ENCODE measurements at regions not wholly inside any gene's neighbourhood (a gene's known extent, or its start where the extent isn't known, plus 50 kb on each side); places are given as distances from the start of the nearest gene placed in this dataset.
"Not testable (repeated sequence)": the region's sequence is repeated elsewhere in the genome, so short reads cannot be mapped to it uniquely, and the experiment has no call there.

DNA sequence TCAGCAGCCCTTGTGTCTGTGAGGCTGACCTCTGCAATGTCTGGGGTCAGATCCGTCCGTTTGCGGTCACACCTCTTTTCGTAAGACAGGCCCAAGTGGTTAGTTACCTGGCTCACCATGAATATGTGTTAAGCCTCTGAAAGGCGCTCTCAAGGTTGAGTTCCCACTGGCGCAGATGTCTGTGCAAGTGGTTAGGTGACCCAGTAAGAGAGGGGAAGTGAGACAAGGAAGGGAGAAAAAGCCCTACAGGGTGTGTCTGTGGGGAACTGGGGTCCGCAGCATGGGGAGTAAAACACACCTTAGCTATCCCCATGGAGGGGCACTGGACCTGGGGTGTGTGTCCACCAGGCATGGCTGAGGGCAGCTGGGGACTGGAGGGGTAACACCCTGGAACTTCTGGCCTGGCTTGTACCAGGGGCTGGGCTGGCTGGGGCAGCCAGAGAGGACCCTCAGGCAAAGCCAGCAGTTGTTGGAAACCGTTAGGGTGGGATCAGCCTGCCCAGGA, 391.6 kb upstream of the PROK2 start:
- no peak for DNase-seq (ENCODE audit: low read depth)

DNA sequence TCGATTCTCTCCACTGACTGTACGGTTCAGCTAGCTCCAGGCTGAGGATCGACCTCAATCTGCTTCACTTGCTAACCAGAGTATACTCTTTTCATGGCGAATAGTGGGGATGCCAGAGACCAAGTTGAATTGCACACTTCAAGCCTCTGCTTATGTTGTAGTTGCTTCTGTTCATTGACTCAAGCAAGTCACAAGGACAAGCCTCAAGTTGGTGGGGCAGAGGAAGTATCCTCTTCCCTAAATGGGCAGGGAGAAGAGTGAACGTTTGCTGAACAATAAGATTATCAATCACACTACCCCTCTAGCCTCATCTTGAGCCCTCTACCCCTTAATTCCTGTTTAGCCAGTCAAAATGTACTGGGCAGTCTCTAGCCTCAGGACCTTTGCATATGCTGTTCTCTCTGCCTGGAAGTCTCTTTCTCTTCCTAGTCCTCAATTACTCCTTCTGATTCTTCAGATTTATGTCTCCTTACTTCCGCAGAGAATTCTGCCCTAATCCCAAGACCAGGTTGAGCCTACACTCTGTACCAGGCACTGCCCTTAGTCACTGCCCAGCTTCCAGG, 390.4 kb upstream of the PROK2 start:
- DNase-seq (ENCODE audit: low read depth) = no peak

GRCh38 chr3:72174890-72175289, 389.9 kb upstream of the PROK2 start:
- DNase-seq (ENCODE audit: low read depth) = no peak

GRCh38 chr3:72174040-72174439, 389.1 kb upstream of the PROK2 start:
- no peak for DNase-seq (ENCODE audit: low read depth)

- no peak for DNase-seq (ENCODE audit: low read depth)
Measured at GRCh38 chr3:72171946-72172345, 387.0 kb upstream of the PROK2 start.

GRCh38 chr3:72171463-72171881, 386.5 kb upstream of the PROK2 start:
- no peak for DNase-seq (ENCODE audit: low read depth)

GRCh38 chr3:72169561-72170472, 384.9 kb upstream of the PROK2 start:
- DNase-seq (ENCODE audit: low read depth) = no peak

- DNase-seq (ENCODE audit: low read depth) = no peak
Measured at GRCh38 chr3:72169120-72169519, 384.2 kb upstream of the PROK2 start.

- DNase-seq (ENCODE audit: low read depth) = no peak
Measured at GRCh38 chr3:72165808-72166207, 380.9 kb upstream of the PROK2 start.

DNA sequence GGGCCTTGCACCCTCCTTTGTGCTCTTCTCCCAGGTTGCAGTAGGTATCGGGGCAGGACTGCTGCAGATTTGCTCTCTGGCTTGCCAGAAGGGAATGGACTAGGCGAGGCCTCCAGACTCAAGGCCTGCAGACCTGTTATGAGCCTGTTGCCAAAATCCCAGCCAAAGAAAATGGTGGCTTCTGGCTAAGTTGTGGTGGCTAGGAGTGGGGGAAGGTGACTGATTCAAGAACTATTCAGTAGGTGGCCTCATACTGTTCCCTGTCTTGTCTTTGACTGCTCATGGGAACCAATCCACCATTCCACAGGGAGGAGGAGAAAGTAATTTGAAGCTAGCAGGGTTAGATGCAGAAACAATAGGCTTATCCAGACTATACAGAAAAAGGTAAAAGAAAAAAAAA, 380.4 kb upstream of the PROK2 start:
- no peak for DNase-seq (ENCODE audit: low read depth)

GRCh38 chr3:72164635-72164978, 379.7 kb upstream of the PROK2 start:
- no peak for DNase-seq (ENCODE audit: low read depth)

- no peak for DNase-seq (ENCODE audit: low read depth)
Measured at GRCh38 chr3:72163809-72164634, 379.1 kb upstream of the PROK2 start.

GRCh38 chr3:72162649-72163184, 377.8 kb upstream of the PROK2 start:
- no peak for DNase-seq (ENCODE audit: low read depth)

DNA sequence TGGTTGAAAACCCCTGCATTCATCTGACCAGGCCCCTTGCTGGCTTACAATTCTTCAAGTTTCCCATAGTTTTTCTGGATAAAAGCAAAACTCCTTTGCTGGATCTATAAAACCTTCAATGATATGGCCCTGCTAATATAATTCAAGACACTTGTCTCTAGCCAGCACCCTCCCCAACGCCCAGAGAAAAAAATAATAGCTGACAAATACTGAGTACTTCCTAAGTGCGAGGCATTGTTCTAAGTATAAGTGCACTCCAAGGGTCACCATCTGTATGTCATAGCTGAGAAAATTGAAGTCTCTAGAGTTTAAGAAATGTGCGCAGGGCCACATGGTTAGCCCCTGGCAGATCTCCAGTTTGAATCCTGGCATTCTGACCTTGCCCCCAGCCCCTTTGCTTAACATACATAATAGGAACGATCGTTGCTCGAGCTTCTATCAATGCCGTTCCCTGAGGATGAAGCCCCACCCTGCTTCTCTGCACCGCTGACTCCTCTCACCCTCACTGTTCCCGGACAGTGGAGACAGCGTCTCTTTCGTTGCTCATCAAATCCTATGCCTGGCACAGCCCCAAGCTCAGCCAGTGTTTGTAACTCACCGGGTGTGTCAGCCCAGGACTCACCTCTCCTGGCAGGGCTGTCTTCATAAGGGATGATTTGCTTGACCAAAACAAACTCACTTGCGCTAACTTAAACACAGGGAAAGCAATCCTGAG, 377.1 kb upstream of the PROK2 start:
- DNase-seq (ENCODE audit: low read depth) = no peak

DNA sequence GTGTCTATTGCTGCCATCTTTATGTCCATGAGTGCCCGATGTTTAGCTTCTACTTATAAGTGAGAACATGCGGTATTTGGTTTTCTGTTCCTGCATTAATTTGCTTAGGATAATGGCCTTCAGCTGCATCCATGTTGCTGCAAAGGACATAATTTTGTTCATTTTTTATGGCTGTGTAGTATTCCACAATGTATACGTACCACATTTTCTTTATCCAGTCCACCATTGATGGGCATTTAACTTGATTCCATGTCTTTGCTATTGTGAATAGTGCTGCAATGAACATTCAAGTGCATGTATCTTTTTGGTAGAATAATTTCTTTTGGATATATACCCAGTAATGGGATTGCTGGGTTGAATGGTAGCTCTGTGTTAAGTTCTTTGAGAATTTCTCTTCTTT, 376.3 kb upstream of the PROK2 start:
- DNase-seq (ENCODE audit: low read depth) = not testable (repeated sequence)

GRCh38 chr3:72160351-72160750, 375.4 kb upstream of the PROK2 start:
- no peak for DNase-seq (ENCODE audit: low read depth)

DNA sequence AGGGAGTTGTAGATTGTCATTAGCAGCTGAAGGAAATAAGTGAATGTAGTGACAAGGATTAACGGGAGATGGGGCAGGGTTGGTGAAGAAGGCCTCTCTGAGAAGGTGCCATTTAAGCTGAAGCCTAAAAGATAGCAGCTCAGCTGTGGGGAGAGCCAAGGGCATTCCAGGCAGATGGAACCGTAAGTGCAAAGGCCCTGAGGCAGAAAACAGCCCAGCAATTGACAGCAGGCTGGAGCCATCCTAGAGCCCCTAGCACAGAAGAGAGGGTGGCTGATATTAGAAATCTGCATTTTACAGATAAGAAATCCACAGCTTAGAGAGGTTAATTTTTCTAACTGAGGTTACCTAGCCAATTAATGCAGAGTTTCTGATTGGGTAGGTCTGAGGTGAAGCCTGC, 374.5 kb upstream of the PROK2 start:
- no peak for DNase-seq (ENCODE audit: low read depth)

GRCh38 chr3:72158639-72159326, 373.8 kb upstream of the PROK2 start:
- no peak for DNase-seq (ENCODE audit: low read depth)

DNA sequence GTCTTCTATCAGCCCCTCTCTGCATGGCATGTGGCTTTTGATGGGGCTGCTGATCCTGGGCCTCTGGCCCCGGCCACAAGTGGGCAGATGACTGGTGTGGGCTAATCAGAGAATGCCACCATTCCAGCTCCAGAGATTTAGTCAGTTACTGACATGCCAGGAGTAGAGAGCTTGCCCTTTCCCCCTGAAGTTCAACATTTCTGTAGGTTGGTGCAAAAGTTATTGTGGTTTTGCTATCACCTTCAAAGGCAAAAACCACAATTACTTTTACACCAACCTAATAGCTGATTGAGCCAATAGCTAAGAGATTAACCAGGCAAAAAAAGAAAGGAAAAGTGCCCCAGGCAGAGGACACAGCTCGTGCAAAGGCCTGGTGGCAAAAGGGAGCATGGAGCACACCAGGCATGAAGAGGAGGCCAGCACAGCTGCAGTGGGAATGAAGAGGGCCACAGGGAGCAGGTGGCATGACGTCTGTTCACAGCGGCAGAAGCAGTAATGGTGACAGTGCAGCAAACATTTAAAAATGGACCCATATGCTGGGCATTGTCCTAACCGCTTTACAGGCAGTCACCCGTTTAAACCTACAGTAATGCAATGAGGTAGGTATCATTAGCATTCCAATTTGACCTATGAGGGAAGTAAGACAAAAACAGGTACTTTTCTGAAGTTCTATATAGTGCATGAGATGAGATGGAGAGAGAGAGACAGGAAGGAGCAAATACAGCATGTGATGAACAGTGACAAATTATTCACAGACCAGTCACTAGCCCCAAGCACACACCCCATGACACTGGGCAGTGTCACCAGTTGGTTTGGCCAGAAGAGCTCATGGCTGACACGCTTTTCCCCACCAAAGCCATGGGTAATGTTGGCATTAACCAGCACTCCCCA, 373.0 kb upstream of the PROK2 start:
- DNase-seq (ENCODE audit: low read depth) = no peak

All from GM04504 (cell line).